Activated naive CD8-positive, alpha-beta T cell treated with anti-CD3 and anti-CD28 coated beads, Interleukin-2, amount 50 U/mL, for 24 hours (primary cell): ENCODE measurements at regions not wholly inside any gene's neighbourhood (a gene's known extent, or its start where the extent isn't known, plus 50 kb on each side); places are given as distances from the start of the nearest gene placed in this dataset.
"Not testable (repeated sequence)": the region's sequence is repeated elsewhere in the genome, so short reads cannot be mapped to it uniquely, and the experiment has no call there.

Source experiments
- ATAC-seq: fragments of 150-1000 bp; cut with Tn5 transposase; one replicate; pipeline ENCODE4 v1.10.0; 2021
- DNase-seq: peaks from one replicate; pipeline ENCODE4 v3.0.0; 2021
- H3K27ac Mint-ChIP-seq: one replicate; pipeline ENCODE4 v1.8.0; 2021; ENCODE audit warnings: mild to moderate bottlenecking, mixed read lengths
- H3K27me3 Mint-ChIP-seq: one replicate; pipeline ENCODE4 v1.8.0; 2021; ENCODE audit warnings: mixed read lengths
- H3K36me3 Mint-ChIP-seq: one replicate; pipeline ENCODE4 v1.8.0; 2021; ENCODE audit warnings: low read depth, mixed read lengths
- H3K4me1 Mint-ChIP-seq: one replicate; pipeline ENCODE4 v1.8.0; 2021; ENCODE audit warnings: mixed read lengths
- H3K4me3 Mint-ChIP-seq: one replicate; pipeline ENCODE4 v1.8.0; 2021; ENCODE audit warnings: mild to moderate bottlenecking, moderate library complexity, mixed read lengths
- H3K9me3 Mint-ChIP-seq: one replicate; pipeline ENCODE4 v1.8.0; 2021; ENCODE audit warnings: mixed read lengths

- no peaks in the 10 kb centered on the region for H3K27me3 Mint-ChIP-seq
- H3K27ac Mint-ChIP-seq: no peak overlapping the region
- H3K36me3 Mint-ChIP-seq: no peaks in the 10 kb centered on the region
- H3K9me3 Mint-ChIP-seq: peaks cover 23% of the 10 kb centered on the region
- H3K4me3 Mint-ChIP-seq: no peak overlapping the region
- no peak for ATAC-seq
- no peaks in the 10 kb centered on the region for H3K4me1 Mint-ChIP-seq
- no peak for DNase-seq
These were observed 1032.3 kb upstream of the NRXN1 start for GRCh38 chr2:52064234-52064633.

GRCh38 chr2:52054824-52055223 is 1022.9 kb upstream of the NRXN1 start:
- no peak overlapping the region for H3K4me3 Mint-ChIP-seq
- no peak overlapping the region for H3K27ac Mint-ChIP-seq
- ATAC-seq (no peak), DNase-seq (no peak)
- H3K4me1 Mint-ChIP-seq: no peaks in the 10 kb centered on the region
- no peaks in the 10 kb centered on the region for H3K36me3 Mint-ChIP-seq
- no peaks in the 10 kb centered on the region for H3K27me3 Mint-ChIP-seq
- H3K9me3 Mint-ChIP-seq: peaks cover 17% of the 10 kb centered on the region

- no peaks in the 10 kb centered on the region for H3K27me3 Mint-ChIP-seq
- H3K4me3 Mint-ChIP-seq: no peak overlapping the region
- peaks cover 11% of the 10 kb centered on the region for H3K9me3 Mint-ChIP-seq
- no peak for ATAC-seq
- no peaks in the 10 kb centered on the region for H3K36me3 Mint-ChIP-seq
- DNase-seq: no peak
- no peaks in the 10 kb centered on the region for H3K4me1 Mint-ChIP-seq
- H3K27ac Mint-ChIP-seq: no peak overlapping the region
These were observed 1004.9 kb upstream of the NRXN1 start for GRCh38 chr2:52036853-52037252.

- no peak for DNase-seq
- Mint-ChIP-seq H3K36me3 (no peaks in the 10 kb centered on the region), H3K4me3 (no peak overlapping the region), H3K27me3 (no peaks in the 10 kb centered on the region), H3K4me1 (no peaks in the 10 kb centered on the region), H3K27ac (no peak overlapping the region), H3K9me3 (peaks cover 11% of the 10 kb centered on the region)
- ATAC-seq: no peak
These were observed 1004.1 kb upstream of the NRXN1 start for GRCh38 chr2:52036024-52036423.

GRCh38 chr2:52035391-52035790 is 1003.5 kb upstream of the NRXN1 start:
- H3K27ac Mint-ChIP-seq: no peak overlapping the region
- no peaks in the 10 kb centered on the region for H3K36me3 Mint-ChIP-seq
- DNase-seq (no peak), ATAC-seq (no peak)
- no peak overlapping the region for H3K4me3 Mint-ChIP-seq
- peaks cover 15% of the 10 kb centered on the region for H3K9me3 Mint-ChIP-seq
- H3K27me3 Mint-ChIP-seq: no peaks in the 10 kb centered on the region
- H3K4me1 Mint-ChIP-seq: no peaks in the 10 kb centered on the region

DNA sequence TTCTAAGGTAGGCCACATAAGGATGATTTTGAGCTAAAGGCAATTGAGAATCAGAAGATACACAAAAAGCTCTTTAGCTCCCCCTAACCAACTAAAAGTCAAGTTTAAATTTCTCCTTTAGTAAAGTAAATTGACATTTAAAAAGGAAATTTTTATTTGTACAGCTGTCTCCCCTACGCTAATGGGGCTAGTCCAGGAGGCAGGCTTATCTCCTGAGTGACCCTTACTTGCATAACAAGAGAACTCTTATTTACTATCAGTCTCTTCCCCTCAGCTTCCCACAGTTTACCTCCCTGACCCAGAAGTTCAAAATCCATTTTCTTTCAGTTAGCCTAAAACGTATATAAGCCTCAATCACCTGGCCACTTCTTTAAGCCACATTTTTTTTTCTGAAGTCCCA is 1002.8 kb upstream of the NRXN1 start:
- DNase-seq (no peak), ATAC-seq (no peak)
- H3K4me1 Mint-ChIP-seq: no peaks in the 10 kb centered on the region
- H3K4me3 Mint-ChIP-seq: no peak overlapping the region
- H3K27me3 Mint-ChIP-seq: no peaks in the 10 kb centered on the region
- H3K9me3 Mint-ChIP-seq: peaks cover 15% of the 10 kb centered on the region
- H3K27ac Mint-ChIP-seq: no peak overlapping the region
- no peaks in the 10 kb centered on the region for H3K36me3 Mint-ChIP-seq

GRCh38 chr2:52022006-52022405 is 990.1 kb upstream of the NRXN1 start:
- Mint-ChIP-seq H3K36me3 (no peaks in the 10 kb centered on the region), H3K27ac (no peak overlapping the region), H3K4me1 (no peaks in the 10 kb centered on the region), H3K27me3 (no peaks in the 10 kb centered on the region), H3K4me3 (no peak overlapping the region), H3K9me3 (peaks cover 21% of the 10 kb centered on the region)
- DNase-seq (no peak), ATAC-seq (no peak)

DNA sequence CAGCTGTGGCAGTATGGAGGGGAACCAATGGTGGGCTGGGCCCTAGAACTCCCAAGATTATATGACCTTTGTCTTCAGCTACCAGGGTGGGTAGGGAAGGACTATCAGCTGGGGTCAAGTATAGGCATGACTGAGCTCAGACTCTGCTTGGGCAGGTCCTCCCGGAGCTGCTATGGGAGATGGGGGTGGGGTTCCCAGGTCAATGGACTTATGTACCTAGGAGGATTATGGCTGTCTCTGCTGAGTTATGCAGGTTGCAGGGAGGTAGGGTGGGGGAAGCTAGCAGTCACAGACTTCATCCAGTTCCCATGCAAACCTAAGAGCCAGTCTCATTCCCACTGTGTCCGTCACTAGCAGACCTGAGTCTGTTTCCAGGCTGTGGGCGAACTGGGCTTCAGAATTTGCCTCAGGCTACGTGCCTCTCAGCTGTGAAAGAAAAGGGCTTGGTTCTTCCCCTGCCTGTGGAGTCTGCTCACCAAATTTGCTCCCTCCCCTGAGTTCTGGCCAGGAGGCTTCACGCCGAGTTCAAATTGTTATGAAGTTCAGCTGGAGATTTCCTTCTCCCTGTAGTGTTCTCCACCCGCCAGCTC is 985.8 kb upstream of the NRXN1 start:
- no peaks in the 10 kb centered on the region for H3K36me3 Mint-ChIP-seq
- H3K27ac Mint-ChIP-seq: no peak overlapping the region
- no peak for ATAC-seq
- peaks cover 34% of the 10 kb centered on the region for H3K9me3 Mint-ChIP-seq
- no peaks in the 10 kb centered on the region for H3K4me1 Mint-ChIP-seq
- no peak for DNase-seq
- no peak overlapping the region for H3K4me3 Mint-ChIP-seq
- H3K27me3 Mint-ChIP-seq: no peaks in the 10 kb centered on the region

GRCh38 chr2:52006821-52007366 is 975.0 kb upstream of the NRXN1 start:
- H3K36me3 Mint-ChIP-seq, DNase-seq, ATAC-seq, H3K27me3 Mint-ChIP-seq, H3K4me1 Mint-ChIP-seq, H3K27ac Mint-ChIP-seq, H3K4me3 Mint-ChIP-seq: not testable (repeated sequence)
- peaks cover 16% of the 10 kb centered on the region for H3K9me3 Mint-ChIP-seq

- Mint-ChIP-seq H3K4me3 (no peak overlapping the region), H3K9me3 (peaks cover 18% of the 10 kb centered on the region), H3K27me3 (no peaks in the 10 kb centered on the region), H3K27ac (no peak overlapping the region), H3K4me1 (no peaks in the 10 kb centered on the region), H3K36me3 (no peaks in the 10 kb centered on the region)
- DNase-seq (no peak), ATAC-seq (no peak)
These were observed 968.4 kb upstream of the NRXN1 start for GRCh38 chr2:52000151-52000855.

DNA sequence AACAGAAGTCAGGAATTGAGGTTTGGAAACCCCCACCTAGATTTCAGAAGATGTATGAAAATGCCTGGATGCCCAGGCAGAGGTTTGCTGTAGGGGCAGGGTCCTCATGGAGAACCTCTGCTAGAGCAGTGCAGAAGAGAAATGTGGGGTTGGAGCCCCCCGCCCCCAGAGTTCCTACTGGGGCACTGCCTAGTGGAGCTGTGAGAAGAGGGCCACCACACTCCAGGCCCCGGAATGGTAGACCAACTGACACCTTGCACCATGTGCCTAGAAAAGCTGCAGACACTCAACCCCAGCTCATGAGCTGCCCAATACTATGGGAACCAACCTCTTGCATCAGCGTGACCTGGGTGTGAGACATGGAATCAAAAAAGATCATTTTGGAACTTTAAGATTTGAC is 967.0 kb upstream of the NRXN1 start:
- no peak overlapping the region for H3K27ac Mint-ChIP-seq
- no peaks in the 10 kb centered on the region for H3K27me3 Mint-ChIP-seq
- H3K4me3 Mint-ChIP-seq: no peak overlapping the region

DNA sequence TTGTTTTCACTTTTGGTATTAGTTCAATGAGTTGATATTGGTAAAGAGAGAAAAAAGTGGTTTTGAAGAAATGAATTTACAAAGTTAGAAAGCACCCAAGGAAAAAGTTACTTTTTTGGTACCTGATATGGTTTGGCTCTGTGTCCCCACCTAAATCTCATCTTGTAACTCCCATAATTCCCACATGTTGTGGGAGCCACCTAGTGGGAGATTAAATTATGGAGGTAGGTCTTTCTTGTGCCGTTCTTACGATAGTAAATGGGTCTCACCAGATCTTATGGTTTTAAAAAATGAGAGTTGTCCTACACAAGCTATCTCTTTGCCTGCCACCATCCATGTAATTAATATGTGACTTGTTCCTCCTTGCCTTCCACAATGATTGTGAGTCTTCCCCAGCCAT is 965.6 kb upstream of the NRXN1 start:
- no peak for DNase-seq
- no peak for ATAC-seq

More for the DNA sequence above, 967.0 kb upstream of the NRXN1 start:
- Mint-ChIP-seq H3K36me3 (no peaks in the 10 kb centered on the region), H3K4me1 (no peaks in the 10 kb centered on the region), H3K9me3 (peaks cover 18% of the 10 kb centered on the region)
- DNase-seq (no peak), ATAC-seq (no peak)

GRCh38 chr2:51995293-51995692 is 963.4 kb upstream of the NRXN1 start:
- no peak for ATAC-seq
- Mint-ChIP-seq H3K9me3 (peaks cover 18% of the 10 kb centered on the region), H3K36me3 (no peaks in the 10 kb centered on the region), H3K27ac (no peak overlapping the region), H3K4me3 (no peak overlapping the region), H3K27me3 (no peaks in the 10 kb centered on the region), H3K4me1 (no peaks in the 10 kb centered on the region)
- no peak for DNase-seq

More for the DNA sequence above, 965.6 kb upstream of the NRXN1 start:
- Mint-ChIP-seq H3K4me1 (no peaks in the 10 kb centered on the region), H3K9me3 (peaks cover 18% of the 10 kb centered on the region), H3K4me3 (no peak overlapping the region), H3K36me3 (no peaks in the 10 kb centered on the region), H3K27me3 (no peaks in the 10 kb centered on the region), H3K27ac (no peak overlapping the region)

- no peak overlapping the region for H3K4me3 Mint-ChIP-seq
- DNase-seq (no peak), ATAC-seq (no peak)
- peaks cover 18% of the 10 kb centered on the region for H3K9me3 Mint-ChIP-seq
- H3K36me3 Mint-ChIP-seq: no peaks in the 10 kb centered on the region
- H3K27ac Mint-ChIP-seq: no peak overlapping the region
- H3K27me3 Mint-ChIP-seq: no peaks in the 10 kb centered on the region
- no peaks in the 10 kb centered on the region for H3K4me1 Mint-ChIP-seq
These were observed 962.3 kb upstream of the NRXN1 start for GRCh38 chr2:51994123-51994763.

GRCh38 chr2:51990684-51991083 is 958.8 kb upstream of the NRXN1 start:
- Mint-ChIP-seq H3K27me3 (no peaks in the 10 kb centered on the region), H3K36me3 (no peaks in the 10 kb centered on the region), H3K4me1 (no peaks in the 10 kb centered on the region), H3K27ac (no peak overlapping the region), H3K4me3 (no peak overlapping the region), H3K9me3 (no peaks in the 10 kb centered on the region)
- ATAC-seq (no peak), DNase-seq (no peak)
